Endodermal cell (in vitro differentiated cells): ENCODE measurements at regions not wholly inside any gene's neighbourhood (a gene's known extent, or its start where the extent isn't known, plus 50 kb on each side); places are given as distances from the start of the nearest gene placed in this dataset.
A peak's percentile ranks its signal among the peaks of the same experiment; 100 is the strongest.

Experiments used
- DNase-seq: peaks from one replicate; pipeline ENCODE4 v3.0.0-alpha.2; 2017
- H3K27ac ChIP-seq: 2 replicates; pipeline ENCODE4 v1.5.1; 2013; ENCODE audit warnings: mild to moderate bottlenecking, low read depth, low read length, moderate library complexity
- H3K27me3 ChIP-seq: 2 replicates; pipeline ENCODE4 v1.6.1; 2013; ENCODE audit warnings: mild to moderate bottlenecking, low read length, moderate library complexity; ENCODE audit not compliant: insufficient read depth, control insufficient read depth, poor library complexity, severe bottlenecking
- H3K36me3 ChIP-seq: 2 replicates; pipeline ENCODE4 v1.7.0; 2013; ENCODE audit warnings: mild to moderate bottlenecking, low read length, moderate library complexity; ENCODE audit not compliant: control insufficient read depth, insufficient read depth
- H3K4me1 ChIP-seq: one replicate; pipeline ENCODE4 v1.7.0; 2013; ENCODE audit warnings: low read length; ENCODE audit not compliant: control insufficient read depth, insufficient read depth
- H3K4me3 ChIP-seq: 2 replicates; pipeline ENCODE4 v1.5.1; 2013; ENCODE audit warnings: mild to moderate bottlenecking, low read length, moderate library complexity
- H3K9ac ChIP-seq: 2 replicates; pipeline ENCODE4 v1.6.1; 2013; ENCODE audit warnings: mild to moderate bottlenecking, low read length, moderate library complexity; ENCODE audit not compliant: poor library complexity, severe bottlenecking; ENCODE audit errors: extremely low read depth
- H3K9me3 ChIP-seq: 2 replicates; pipeline ENCODE4 v1.6.1; 2013; ENCODE audit warnings: mild to moderate bottlenecking, low read length, moderate library complexity; ENCODE audit not compliant: control insufficient read depth
- H3K27ac Mint-ChIP-seq: 2 replicates; pipeline ENCODE4 v1.8.0; 2020; ENCODE audit warnings: mixed read lengths
- H3K27me3 Mint-ChIP-seq: 2 replicates; pipeline ENCODE4 v1.8.0; 2021; ENCODE audit warnings: mild to moderate bottlenecking, mixed read lengths; ENCODE audit not compliant: insufficient read depth
- H3K36me3 Mint-ChIP-seq: 2 replicates; pipeline ENCODE4 v1.8.0; 2020; ENCODE audit warnings: low read depth, mixed read lengths
- H3K4me1 Mint-ChIP-seq: 2 replicates; pipeline ENCODE4 v1.8.0; 2020; ENCODE audit warnings: mixed read lengths
- H3K4me3 Mint-ChIP-seq: 2 replicates; pipeline ENCODE4 v1.8.0; 2020; ENCODE audit warnings: mild to moderate bottlenecking, moderate library complexity, mixed read lengths
- H3K9me3 Mint-ChIP-seq: 2 replicates; pipeline ENCODE4 v1.8.0; 2020; ENCODE audit warnings: mild to moderate bottlenecking, mixed read lengths
- WGBS, 2 experiments: methylation state at CpG; one replicate each; pipeline versions ENCODE4 v1.1.5 to v1.1.7; 2013; ENCODE audit warnings: missing lambda C conversion rate in 2 of 2, mixed read lengths in 1 of 2; ENCODE audit not compliant: insufficient coverage in 1 of 2, insufficient read length in 1 of 2; 5-methylcytosine and 5-hydroxymethylcytosine counted together
- TF ChIP-seq, protein P1 (sequence below): fragments of 200-600 bp; sonication (generic); conservative IDR thresholded peaks from 2 replicates; pipeline ENCODE4 v1.5.0; 2021; ENCODE audit warnings: antibody characterized with exemption, mild to moderate bottlenecking

DNA sequence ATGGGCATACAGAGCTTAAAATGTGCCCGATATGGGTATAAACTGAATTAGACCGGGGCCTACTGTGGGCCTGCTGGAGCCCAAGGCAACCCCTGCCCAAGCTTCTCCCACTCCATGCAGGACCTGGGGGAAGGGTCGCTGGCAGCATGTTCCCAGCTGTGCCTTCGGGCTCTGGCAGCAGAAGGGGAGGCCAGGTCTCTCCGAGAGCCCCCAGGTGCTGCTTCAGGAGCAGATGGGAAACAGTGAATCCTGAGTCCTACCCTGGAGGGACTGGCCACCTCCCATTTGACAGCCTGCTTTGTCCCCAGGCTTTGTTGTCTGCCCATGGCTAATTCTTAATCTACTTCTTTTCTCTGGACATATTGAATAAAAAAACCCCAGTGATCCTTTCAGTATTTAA, 315.6 kb upstream of the B3GAT1 start:
- peaks cover 51% of the 10 kb centered on the region for H3K4me1 Mint-ChIP-seq
- Histone ChIP-seq H3K4me1 (peaks cover 22% of the 10 kb centered on the region), H3K4me3 (no peak overlapping the region), H3K9me3 (no peaks in the 10 kb centered on the region), H3K27ac (peak overlapping the region; percentile 16), H3K9ac (no peak overlapping the region), H3K27me3 (no peaks in the 10 kb centered on the region), H3K36me3 (no peaks in the 10 kb centered on the region)
- H3K4me3 Mint-ChIP-seq, result no peak overlapping the region
- no peak overlapping the region for H3K27ac Mint-ChIP-seq
- peaks cover 16% of the 10 kb centered on the region for H3K27me3 Mint-ChIP-seq
- H3K9me3 Mint-ChIP-seq, result no peaks in the 10 kb centered on the region
- DNase-seq, result no peak
- TF ChIP-seq, protein P1, sequence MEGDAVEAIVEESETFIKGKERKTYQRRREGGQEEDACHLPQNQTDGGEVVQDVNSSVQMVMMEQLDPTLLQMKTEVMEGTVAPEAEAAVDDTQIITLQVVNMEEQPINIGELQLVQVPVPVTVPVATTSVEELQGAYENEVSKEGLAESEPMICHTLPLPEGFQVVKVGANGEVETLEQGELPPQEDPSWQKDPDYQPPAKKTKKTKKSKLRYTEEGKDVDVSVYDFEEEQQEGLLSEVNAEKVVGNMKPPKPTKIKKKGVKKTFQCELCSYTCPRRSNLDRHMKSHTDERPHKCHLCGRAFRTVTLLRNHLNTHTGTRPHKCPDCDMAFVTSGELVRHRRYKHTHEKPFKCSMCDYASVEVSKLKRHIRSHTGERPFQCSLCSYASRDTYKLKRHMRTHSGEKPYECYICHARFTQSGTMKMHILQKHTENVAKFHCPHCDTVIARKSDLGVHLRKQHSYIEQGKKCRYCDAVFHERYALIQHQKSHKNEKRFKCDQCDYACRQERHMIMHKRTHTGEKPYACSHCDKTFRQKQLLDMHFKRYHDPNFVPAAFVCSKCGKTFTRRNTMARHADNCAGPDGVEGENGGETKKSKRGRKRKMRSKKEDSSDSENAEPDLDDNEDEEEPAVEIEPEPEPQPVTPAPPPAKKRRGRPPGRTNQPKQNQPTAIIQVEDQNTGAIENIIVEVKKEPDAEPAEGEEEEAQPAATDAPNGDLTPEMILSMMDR, result no peak
- no peaks in the 10 kb centered on the region for H3K36me3 Mint-ChIP-seq
- 89 to 90% methylated on average over 4 to 5 of the region's 5 CpGs for WGBS, 2 experiments

DNA sequence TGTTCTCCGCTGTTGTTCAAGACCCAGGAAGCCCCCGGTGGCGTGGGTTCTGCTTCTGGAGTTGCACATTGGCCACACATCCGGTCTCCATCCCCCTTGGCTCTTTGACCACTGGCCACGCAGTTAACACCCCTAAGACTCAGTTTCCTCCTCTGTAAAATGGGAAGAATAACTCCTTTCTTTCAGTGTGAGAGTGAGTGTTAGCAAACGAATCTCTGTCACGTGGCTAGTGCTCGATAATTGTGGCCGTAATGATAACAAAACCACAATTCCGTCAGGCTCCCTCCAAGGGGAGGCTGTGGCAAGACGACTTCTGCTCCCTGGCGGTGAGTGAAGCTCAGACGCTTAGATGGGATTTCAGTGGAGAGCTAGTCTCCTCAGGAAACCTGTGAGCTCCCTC, 315.2 kb upstream of the B3GAT1 start:
- H3K9ac ChIP-seq, result no peak overlapping the region
- H3K9me3 ChIP-seq, result no peaks in the 10 kb centered on the region
- TF ChIP-seq, protein P1, result no peak
- no peaks in the 10 kb centered on the region for H3K27me3 ChIP-seq
- H3K4me3 ChIP-seq, result no peak overlapping the region
- no peaks in the 10 kb centered on the region for H3K36me3 ChIP-seq
- DNase-seq, result no peak
- WGBS, 2 experiments, result 82 to 91% methylated on average over 9 to 13 of the region's 13 CpGs
- no peak overlapping the region for H3K4me3 Mint-ChIP-seq
- H3K4me1 Mint-ChIP-seq, result peaks cover 47% of the 10 kb centered on the region
- peak overlapping the region; percentile 16 for H3K27ac ChIP-seq
- H3K36me3 Mint-ChIP-seq, result no peaks in the 10 kb centered on the region
- H3K27me3 Mint-ChIP-seq, result peaks cover 17% of the 10 kb centered on the region
- H3K4me1 ChIP-seq, result peaks cover 19% of the 10 kb centered on the region
- H3K9me3 Mint-ChIP-seq, result no peaks in the 10 kb centered on the region
- no peak overlapping the region for H3K27ac Mint-ChIP-seq

DNA sequence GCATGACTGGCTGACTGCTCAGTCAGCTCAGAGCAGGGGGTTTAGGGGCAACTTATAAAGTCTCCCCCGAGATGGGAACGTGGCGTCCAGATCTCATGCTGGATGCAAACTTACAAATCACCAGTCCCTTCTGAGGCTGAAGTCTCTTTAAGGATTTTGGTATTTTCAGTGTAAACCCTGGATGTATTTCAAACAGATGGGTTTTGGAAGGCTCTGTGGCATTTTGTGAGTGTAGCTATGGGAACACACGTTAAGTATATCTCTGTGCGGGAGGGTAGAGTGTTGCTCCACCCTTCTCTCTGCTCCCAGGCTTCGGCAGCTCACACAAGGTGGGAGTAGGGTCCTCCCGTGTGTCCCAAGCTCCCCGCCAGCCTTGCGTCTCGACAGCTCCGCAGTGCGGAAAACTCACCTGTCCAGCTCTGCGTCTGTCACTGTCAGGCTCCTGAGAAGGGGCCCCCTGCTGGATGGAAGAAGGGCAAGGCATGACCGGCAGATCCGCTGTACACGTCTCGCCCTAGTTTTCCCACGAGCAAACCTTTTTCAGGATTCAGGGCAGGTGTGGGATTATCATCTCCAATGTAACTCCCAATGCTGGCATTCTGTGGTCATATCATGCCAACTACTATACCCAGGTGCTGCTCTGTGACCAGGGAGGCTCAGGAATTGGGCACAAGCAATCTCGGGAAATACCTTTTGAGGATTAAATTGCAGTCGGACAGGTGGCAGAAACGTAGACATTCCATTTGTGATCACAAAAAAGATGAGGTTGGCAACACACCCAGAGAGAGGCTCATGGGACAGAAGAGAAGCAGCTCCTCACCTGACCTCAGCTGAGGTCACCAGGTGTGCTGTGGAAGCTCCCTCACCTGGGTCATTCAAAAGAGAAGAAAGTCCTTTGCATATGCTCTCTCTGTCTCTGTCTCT, 313.9 kb upstream of the B3GAT1 start:
- Histone ChIP-seq H3K27ac (no peak overlapping the region), H3K9ac (no peak overlapping the region), H3K4me1 (peaks cover 13% of the 10 kb centered on the region), H3K27me3 (no peaks in the 10 kb centered on the region), H3K4me3 (no peak overlapping the region), H3K36me3 (no peaks in the 10 kb centered on the region), H3K9me3 (no peaks in the 10 kb centered on the region)
- peak; percentile 71 for DNase-seq
- TF ChIP-seq, protein P1, result peak; percentile 79
- no peaks in the 10 kb centered on the region for H3K9me3 Mint-ChIP-seq
- H3K27me3 Mint-ChIP-seq, result peaks cover 17% of the 10 kb centered on the region
- H3K27ac Mint-ChIP-seq, result no peak overlapping the region
- no peaks in the 10 kb centered on the region for H3K36me3 Mint-ChIP-seq
- no peak overlapping the region for H3K4me3 Mint-ChIP-seq
- H3K4me1 Mint-ChIP-seq, result peaks cover 35% of the 10 kb centered on the region
- WGBS, 2 experiments, result 91 to 92% methylated on average over 15 to 21 of the region's 21 CpGs
